EH (cell line): ENCODE measurements at regions not wholly inside any gene's neighbourhood (a gene's known extent, or its start where the extent isn't known, plus 50 kb on each side); places are given as distances from the start of the nearest gene placed in this dataset.
"Not testable (repeated sequence)": the region's sequence is repeated elsewhere in the genome, so short reads cannot be mapped to it uniquely, and the experiment has no call there.

ENCODE experiments used
- DNase-seq: peaks from one replicate; pipeline ENCODE4 v3.0.0-alpha.2; 2015; ENCODE audit warnings: low read depth

- not testable (repeated sequence) for DNase-seq
Measured at GRCh38 chr1:120665250-120665577, 58.5 kb upstream of the NBPF26 start.

GRCh38 chr1:120668187-120668586, 55.6 kb upstream of the NBPF26 start:
- DNase-seq: not testable (repeated sequence)
